GM12878 (cell line): ENCODE measurements at regions not wholly inside any gene's neighbourhood (a gene's known extent, or its start where the extent isn't known, plus 50 kb on each side); places are given as distances from the start of the nearest gene placed in this dataset.

ENCODE experiments used
- ATAC-seq: fragments of 200-7000 bp; cut with Tn5 transposase; 3 replicates; pipeline ENCODE4 v1.9.1; 2020; ENCODE audit warnings: mild to moderate bottlenecking, moderate library complexity
- BruUV-seq: library from RNA; stranded (reverse); fragments of 400-500 nt; replicated peaks from 2 replicates; lab custom pipeline; 2021; lab: Mats Ljungman, UMichigan
- CTCF ChIA-PET: fragments of 300-600 bp; sonication (Branson Sonifier 250); formaldehyde crosslinking; extraction: SDS; loops from one replicate; lab custom pipeline; 2021; ENCODE audit warnings: inconsistent platforms; lab: Yijun Ruan, JAX
- POLR2A ChIA-PET: fragments of 350-600 bp; formaldehyde crosslinking; extraction: SDS; loops from one replicate; lab custom pipeline; 2021; ENCODE audit warnings: inconsistent platforms; lab: Charles Lee
- RAD21 ChIA-PET: fragments of 300-600 bp; sonication (Branson Sonifier 250); formaldehyde crosslinking; loops from one replicate; lab custom pipeline; 2023; ENCODE audit warnings: antibody characterized with exemption; ENCODE audit not compliant: unreplicated experiment; lab: Charles Lee
- SMC1A ChIA-PET: fragments of 300-600 bp; sonication (Branson Sonifier 250); formaldehyde crosslinking; loops from one replicate; lab custom pipeline; 2023; ENCODE audit not compliant: unreplicated experiment, uncharacterized antibody; lab: Charles Lee
- DNase-seq: peaks from one replicate; pipeline ENCODE4 v3.0.0-alpha.2; 2011; ENCODE audit warnings: low read depth, low spot score
- FAIRE-seq: peaks from 3 replicates; lab custom pipeline; 2011; peaks lifted over from hg19 to GRCh38; lab: Jason Lieb, UNC
- H2AFZ ChIP-seq: 2 replicates; pipeline ENCODE4 v1.6.0; 2011; ENCODE audit warnings: low read depth, low read length, control low read depth; ENCODE audit not compliant: control insufficient read depth
- H3K27ac ChIP-seq: 2 replicates; pipeline ENCODE4 v1.5.1; 2011; ENCODE audit warnings: control low read depth; ENCODE audit not compliant: control insufficient read depth, insufficient read depth
- H3K27me3 ChIP-seq, 2 experiments: replicated peaks in 1 of 2; 2 replicates each; pipeline versions ENCODE4 v1.6.0 to v1.6.1; 2011; ENCODE audit warnings: low read length in 1 of 2; ENCODE audit not compliant: control insufficient read depth in 2 of 2, insufficient read depth in 2 of 2
- H3K36me3 ChIP-seq, 2 experiments: 2 replicates each; pipeline ENCODE4 v1.5.1; 2011; ENCODE audit warnings: low read length in 1 of 2; ENCODE audit not compliant: control insufficient read depth in 2 of 2, insufficient read depth in 2 of 2
- H3K4me1 ChIP-seq: 2 replicates; pipeline ENCODE4 v1.6.1; 2011; ENCODE audit warnings: mild to moderate bottlenecking, low read length, moderate library complexity, mixed read lengths; ENCODE audit not compliant: control insufficient read depth, insufficient read depth
- H3K4me2 ChIP-seq: 2 replicates; pipeline ENCODE4 v1.6.0; 2011; ENCODE audit warnings: control low read depth; ENCODE audit not compliant: control insufficient read depth, insufficient read depth
- H3K4me3 ChIP-seq: fragments of 200-600 bp; sonication (generic); 2 replicates; pipeline ENCODE4 v1.5.1; 2016
- H3K79me2 ChIP-seq: 2 replicates; pipeline ENCODE4 v1.6.0; 2011; ENCODE audit warnings: low read length; ENCODE audit not compliant: control insufficient read depth, insufficient read depth
- H3K9ac ChIP-seq: 2 replicates; pipeline ENCODE4 v1.8.0; 2011; ENCODE audit warnings: low read length, control low read depth, mixed read lengths; ENCODE audit not compliant: control insufficient read depth, insufficient read depth
- H3K9me3 ChIP-seq: replicated peaks from 3 replicates; pipeline ENCODE4 v1.5.1; 2011; ENCODE audit warnings: mild to moderate bottlenecking, low read length; ENCODE audit not compliant: control insufficient read depth, insufficient read depth
- H4K20me1 ChIP-seq: 2 replicates; pipeline ENCODE4 v1.6.0; 2011; ENCODE audit not compliant: control insufficient read depth, insufficient read depth
- BCL11A ChIP-seq: IDR thresholded peaks from 2 replicates; pipeline ENCODE4 v1.6.1; 2011; ENCODE audit warnings: low read depth, low read length
- EP300 ChIP-seq, 2 experiments: fragments of 150-350 bp in 1 of 2; IDR thresholded peaks; 2 replicates each; pipeline ENCODE4 v1.6.1; 2011 to 2012; ENCODE audit warnings: low read depth in 2 of 2, low read length in 2 of 2, borderline replicate concordance in 1 of 2, improper control_type of control experiment in 1 of 2, inconsistent platforms in 1 of 2; ENCODE audit not compliant: control insufficient read depth in 1 of 2
- KDM1A ChIP-seq: fragments of 200-600 bp; sonication (generic); IDR thresholded peaks from 2 replicates; pipeline ENCODE4 v1.6.1; 2016; ENCODE audit warnings: borderline replicate concordance
- NFIC ChIP-seq: IDR thresholded peaks from 2 replicates; pipeline ENCODE4 v1.6.1; 2012; ENCODE audit warnings: low read depth, mild to moderate bottlenecking, inconsistent platforms, low read length, moderate library complexity
- TCF3 ChIP-seq: IDR thresholded peaks from 2 replicates; pipeline ENCODE4 v1.6.1; 2012; ENCODE audit warnings: low read depth, mild to moderate bottlenecking, low read length, borderline replicate concordance; ENCODE audit not compliant: insufficient read depth
- YBX1 ChIP-seq: fragments of 450-650 bp; IDR thresholded peaks from 2 replicates; pipeline ENCODE4 v1.6.1; 2016; ENCODE audit warnings: antibody characterized with exemption
- ZNF207 ChIP-seq: fragments of 450-650 bp; IDR thresholded peaks from 2 replicates; pipeline ENCODE4 v1.6.1; 2014; ENCODE audit warnings: antibody characterized with exemption, mild to moderate bottlenecking, borderline replicate concordance
- WGBS: methylation state at CpG from one replicate; pipeline ENCODE4 v1.1.6; 2016; ENCODE audit warnings: low lambda C conversion rate; ENCODE audit not compliant: insufficient replicate concordance, insufficient coverage; ENCODE audit errors: missing lambda C conversion rate; 5-methylcytosine and 5-hydroxymethylcytosine counted together
- in situ Hi-C: fragments of 300-500 bp; cut with MboI; formaldehyde crosslinking; loops from 9 replicates; pipeline ENCODE4 v1.14.3; 2018; ENCODE audit warnings: mixed read lengths
- intact Hi-C: fragments of 100-400 bp; cut with micrococcal nuclease; formaldehyde crosslinking; loops from one replicate; pipeline ENCODE4 v1.14.2; 2022; ENCODE audit not compliant: unreplicated experiment
- TF ChIP-seq, protein P1 (sequence below): fragments of 450-650 bp; IDR thresholded peaks from 2 replicates; pipeline ENCODE4 v1.6.1; 2017; ENCODE audit warnings: antibody characterized with exemption, mild to moderate bottlenecking, moderate library complexity
- TF ChIP-seq, protein P2 (sequence below): fragments of 450-650 bp; IDR thresholded peaks from 2 replicates; pipeline ENCODE4 v1.6.1; 2014; ENCODE audit warnings: mild to moderate bottlenecking

DNA sequence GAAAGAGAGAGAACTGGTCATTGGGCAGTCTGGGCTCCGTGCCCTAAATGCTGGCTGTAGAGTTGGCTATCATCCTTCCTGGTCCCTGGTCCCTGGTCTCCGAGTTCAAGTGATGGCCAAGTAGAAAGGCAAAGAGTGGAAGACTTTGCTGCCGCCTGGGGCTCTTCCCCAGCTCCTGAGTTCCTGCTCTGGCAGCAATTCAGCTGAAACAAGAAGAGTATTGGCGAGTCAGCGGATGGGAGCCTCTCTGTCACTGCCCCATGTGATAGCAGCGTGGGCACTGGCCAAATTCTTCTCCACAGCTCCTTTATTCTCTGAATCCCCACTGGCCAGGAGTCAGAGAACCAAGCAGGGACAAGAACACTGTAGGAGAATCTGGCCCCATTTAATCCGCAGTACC is 351.0 kb upstream of the POU3F3 start:
- Histone ChIP-seq H3K79me2 (no peaks in the 10 kb centered on the region), H3K36me3 (no peaks in the 10 kb centered on the region), H3K9ac (no peak overlapping the region), H3K9me3 (no peaks in the 10 kb centered on the region), H2AFZ (no peak overlapping the region), H3K4me2 (no peak overlapping the region), H3K27ac (no peak overlapping the region), H3K27me3 (no peaks in the 10 kb centered on the region), H3K4me1 (no peaks in the 10 kb centered on the region), H4K20me1 (no peaks in the 10 kb centered on the region), H3K4me3 (no peak overlapping the region)
- SMC1A ChIA-PET: no interaction called here
- POLR2A ChIA-PET: no interaction called here
- TF ChIP-seq, protein P1, sequence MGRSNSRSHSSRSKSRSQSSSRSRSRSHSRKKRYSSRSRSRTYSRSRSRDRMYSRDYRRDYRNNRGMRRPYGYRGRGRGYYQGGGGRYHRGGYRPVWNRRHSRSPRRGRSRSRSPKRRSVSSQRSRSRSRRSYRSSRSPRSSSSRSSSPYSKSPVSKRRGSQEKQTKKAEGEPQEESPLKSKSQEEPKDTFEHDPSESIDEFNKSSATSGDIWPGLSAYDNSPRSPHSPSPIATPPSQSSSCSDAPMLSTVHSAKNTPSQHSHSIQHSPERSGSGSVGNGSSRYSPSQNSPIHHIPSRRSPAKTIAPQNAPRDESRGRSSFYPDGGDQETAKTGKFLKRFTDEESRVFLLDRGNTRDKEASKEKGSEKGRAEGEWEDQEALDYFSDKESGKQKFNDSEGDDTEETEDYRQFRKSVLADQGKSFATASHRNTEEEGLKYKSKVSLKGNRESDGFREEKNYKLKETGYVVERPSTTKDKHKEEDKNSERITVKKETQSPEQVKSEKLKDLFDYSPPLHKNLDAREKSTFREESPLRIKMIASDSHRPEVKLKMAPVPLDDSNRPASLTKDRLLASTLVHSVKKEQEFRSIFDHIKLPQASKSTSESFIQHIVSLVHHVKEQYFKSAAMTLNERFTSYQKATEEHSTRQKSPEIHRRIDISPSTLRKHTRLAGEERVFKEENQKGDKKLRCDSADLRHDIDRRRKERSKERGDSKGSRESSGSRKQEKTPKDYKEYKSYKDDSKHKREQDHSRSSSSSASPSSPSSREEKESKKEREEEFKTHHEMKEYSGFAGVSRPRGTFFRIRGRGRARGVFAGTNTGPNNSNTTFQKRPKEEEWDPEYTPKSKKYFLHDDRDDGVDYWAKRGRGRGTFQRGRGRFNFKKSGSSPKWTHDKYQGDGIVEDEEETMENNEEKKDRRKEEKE: no peak
- TF ChIP-seq, protein P2, sequence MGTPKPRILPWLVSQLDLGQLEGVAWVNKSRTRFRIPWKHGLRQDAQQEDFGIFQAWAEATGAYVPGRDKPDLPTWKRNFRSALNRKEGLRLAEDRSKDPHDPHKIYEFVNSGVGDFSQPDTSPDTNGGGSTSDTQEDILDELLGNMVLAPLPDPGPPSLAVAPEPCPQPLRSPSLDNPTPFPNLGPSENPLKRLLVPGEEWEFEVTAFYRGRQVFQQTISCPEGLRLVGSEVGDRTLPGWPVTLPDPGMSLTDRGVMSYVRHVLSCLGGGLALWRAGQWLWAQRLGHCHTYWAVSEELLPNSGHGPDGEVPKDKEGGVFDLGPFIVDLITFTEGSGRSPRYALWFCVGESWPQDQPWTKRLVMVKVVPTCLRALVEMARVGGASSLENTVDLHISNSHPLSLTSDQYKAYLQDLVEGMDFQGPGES: no peak
- TF ChIP-seq BCL11A (no peak), EP300 (IDR thresholded peaks at IDR 0.05; ENCODE audit: borderline replicate concordance in 1 of 2, control insufficient read depth in 1 of 2, low read depth in 2 of 2, low read length in 2 of 2) (no peak), TCF3 (no peak), KDM1A (no peak), YBX1 (no peak), NFIC (no peak), ZNF207 (no peak)
- CTCF ChIA-PET: no interaction called here
- ATAC-seq: no peak
- no TSS peak for BruUV-seq
- in situ Hi-C loops: no loop called here
- intact Hi-C loops: no loop called here
- FAIRE-seq: no peak
- RAD21 ChIA-PET: no interaction called here
- WGBS: 13% methylated on average over 7 of the region's 7 CpGs
- no peak for DNase-seq
